GM21717 (cell line): ENCODE measurements at regions not wholly inside any gene's neighbourhood (a gene's known extent, or its start where the extent isn't known, plus 50 kb on each side); places are given as distances from the start of the nearest gene placed in this dataset.

Experiments used
- ATAC-seq: cut with Tn5 transposase; IDR thresholded peaks from one replicate; pipeline ENCODE4 v1.9.1; 2021; ENCODE audit warnings: mild to moderate bottlenecking, moderate library complexity; ENCODE audit not compliant: unreplicated experiment

DNA sequence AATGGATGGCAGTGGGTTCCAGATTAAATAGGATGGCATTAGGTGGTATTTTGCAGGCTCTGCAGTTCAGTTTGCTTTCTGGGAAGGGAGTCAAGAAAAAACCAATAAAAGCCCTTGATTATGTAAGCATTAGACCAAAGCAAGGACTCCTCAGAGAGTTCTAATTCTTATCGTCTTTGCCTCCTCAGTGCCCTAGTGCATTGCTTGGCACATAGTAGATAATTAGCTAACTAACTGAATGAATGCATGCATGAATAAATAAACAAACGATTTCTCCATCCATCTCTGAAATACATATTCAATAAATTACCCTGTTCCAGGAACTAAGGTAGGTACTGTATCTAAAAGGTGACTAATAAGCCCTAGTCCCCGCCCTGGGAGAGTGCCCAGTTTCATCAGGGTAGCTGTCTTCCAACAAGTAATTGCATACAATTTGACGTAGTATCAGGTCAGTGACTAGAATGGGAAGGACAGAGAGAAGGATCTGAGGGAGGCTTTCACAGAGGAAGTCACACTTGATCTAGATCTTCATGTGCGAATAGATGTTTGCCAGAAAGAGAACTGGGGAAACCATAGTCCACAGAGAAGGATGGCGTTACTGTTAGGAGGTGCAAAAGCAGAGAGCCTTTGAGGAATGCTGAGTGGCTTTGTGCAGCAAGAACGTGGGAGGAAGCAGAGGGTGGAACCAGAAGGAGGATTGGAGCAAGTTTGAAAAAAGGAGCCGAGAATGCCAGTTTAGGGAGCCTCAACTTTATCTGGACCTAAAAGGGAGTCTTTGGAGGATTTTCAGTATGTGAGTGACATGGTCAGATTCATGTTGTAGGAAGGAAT, 111.4 kb downstream of the TBX19 start:
- ATAC-seq = no peak

DNA sequence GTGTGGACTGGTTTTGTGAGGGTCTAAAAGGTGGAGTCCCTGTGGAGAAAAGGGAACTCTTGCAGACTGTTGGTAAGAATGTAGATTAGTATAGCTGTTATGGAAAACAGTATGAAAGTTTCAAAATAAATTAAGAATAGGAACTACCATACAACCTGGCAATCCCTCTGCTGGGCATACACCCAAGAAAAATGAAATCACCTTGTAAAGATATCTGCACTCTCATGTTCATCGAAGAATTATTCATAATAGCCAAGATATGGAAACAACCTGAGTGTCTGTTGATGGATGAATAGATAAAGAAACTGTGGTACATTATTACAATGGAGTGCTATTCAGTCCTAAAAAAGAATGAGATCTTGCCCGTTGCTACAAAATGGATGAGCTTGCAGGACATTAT, 109.6 kb downstream of the TBX19 start:
- ATAC-seq = no peak

DNA sequence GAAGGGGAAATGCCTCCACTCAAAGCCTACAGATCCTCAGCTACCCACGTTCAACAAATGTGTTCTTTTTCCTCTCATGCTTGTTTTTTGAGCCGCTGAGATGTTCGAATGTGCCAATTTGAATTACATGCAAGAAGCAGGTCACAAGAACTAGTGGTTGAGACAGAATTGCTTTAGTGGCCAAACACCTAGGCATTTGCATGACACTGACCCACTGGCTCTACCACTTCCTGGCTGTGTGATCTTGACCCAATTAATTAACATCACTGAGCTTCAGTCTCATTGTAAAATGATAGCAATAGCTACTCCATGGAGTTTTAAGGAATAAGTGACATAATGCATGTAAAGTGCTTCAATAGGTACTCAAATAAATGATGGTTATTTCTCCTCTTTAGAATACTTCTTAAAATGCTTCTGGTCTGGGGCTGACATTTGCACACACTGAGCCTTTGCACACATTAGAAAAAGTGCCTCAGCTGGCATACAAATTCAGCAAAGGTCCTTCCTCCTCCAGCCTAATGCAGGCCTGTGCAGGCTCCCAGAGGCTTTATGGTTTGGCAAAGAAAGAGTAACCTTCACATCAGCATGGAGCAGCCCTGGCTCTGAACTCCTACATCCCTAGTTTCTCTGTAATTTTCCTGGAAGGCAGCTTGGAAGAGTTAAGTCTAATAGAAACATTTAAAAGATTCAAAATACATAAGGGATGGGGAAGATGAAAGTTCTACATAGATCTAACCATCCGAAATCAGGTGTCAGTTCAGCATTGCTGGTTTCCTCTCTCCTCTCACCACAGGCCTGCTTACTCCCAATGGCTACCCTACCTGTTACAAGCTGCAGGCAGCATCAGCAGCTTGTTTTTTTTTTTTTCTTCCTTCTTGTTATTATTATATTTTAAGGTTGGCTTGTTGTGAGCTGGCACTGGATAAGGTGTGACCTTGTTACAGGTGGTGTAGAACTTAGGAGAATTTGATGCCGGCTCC, 107.4 kb downstream of the TBX19 start:
- no peak for ATAC-seq

DNA sequence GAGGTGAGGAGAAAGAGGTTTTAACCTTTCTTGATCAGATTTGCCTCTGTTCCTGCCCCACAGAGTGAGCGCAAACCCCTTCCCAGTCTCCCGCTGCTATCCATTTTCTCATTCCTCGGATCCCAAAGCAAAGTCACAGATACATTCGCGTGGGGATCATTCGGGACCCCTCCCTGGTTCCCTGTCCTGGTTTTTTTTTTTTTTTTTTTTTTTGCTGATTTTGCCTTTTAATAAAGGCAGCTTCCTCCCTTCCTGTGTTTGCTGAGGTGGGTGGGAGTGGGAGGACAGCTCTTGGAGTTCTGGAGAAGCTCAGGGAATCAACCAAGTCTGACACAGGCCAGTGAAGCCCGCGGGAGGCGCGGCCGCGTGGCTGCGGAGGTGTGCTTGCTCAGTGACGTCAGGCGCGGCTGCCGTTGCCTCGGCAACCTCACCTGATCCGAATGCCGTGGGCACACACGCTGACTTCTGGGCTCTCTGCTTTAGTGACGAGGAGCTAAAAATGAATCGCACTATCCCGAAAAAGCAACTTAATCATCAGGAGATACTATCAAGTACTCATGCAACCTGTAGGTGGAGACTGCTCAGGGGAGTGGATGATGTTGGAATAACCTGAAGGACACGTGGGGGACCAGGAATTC, 106.4 kb downstream of the TBX19 start:
- no peak for ATAC-seq

DNA sequence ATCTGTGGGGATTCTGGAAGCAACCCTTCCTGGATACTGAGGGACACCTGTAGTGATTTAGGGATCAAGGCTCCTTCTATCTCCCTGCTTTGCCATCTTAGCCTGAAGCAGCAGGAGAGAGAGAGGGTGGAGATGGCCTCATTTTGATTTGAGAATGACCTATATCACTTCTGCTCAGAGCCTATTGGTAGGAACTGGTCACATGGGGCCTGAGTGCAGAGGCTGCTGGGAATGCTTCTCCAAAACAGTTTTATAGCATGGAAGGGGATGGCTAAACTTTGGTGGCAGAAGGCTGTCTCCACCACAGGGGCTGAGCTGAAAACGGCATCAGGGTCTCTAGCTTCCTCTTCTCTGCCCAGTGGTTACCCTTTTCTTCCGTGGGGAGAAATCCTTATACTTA, 105.8 kb downstream of the TBX19 start:
- no peak for ATAC-seq

DNA sequence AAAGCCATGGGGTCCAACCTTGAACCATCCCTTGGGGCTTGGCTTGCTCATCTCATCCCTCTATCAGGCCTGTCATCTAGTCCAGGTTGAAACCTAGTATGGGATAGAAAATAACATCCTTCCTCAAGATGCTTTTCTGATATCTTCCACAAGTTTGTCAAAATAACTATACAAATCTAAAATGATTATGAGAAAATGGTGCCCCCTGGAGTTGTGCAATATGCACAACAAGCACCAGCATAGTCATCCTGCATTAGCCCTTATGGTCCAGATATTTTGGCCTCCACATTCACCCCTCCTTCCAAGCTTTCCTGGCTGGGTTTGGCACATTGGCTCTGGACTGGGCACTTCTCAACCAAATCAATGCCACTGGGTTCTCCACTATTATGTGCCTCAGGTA, 101.2 kb downstream of the TBX19 start:
- no peak for ATAC-seq

DNA sequence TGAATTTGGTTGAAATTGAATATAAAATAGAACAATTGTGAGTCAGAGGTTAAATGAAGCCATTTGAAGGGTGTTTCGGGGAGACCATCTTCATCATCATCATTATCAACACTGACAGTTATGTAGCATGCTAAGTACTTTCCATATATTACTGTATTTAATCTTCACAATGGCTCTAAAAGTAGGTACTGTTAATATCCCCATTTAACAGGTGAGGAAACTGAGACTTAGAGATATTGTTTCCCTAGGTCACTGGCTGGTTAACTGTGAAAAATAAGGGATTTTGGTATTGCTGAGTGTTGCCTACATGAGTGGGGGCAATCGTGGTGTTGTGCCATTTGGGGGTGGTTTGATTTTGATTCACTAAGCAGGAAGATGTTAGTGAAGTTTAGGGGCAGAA, 100.3 kb downstream of the TBX19 start:
- no peak for ATAC-seq

DNA sequence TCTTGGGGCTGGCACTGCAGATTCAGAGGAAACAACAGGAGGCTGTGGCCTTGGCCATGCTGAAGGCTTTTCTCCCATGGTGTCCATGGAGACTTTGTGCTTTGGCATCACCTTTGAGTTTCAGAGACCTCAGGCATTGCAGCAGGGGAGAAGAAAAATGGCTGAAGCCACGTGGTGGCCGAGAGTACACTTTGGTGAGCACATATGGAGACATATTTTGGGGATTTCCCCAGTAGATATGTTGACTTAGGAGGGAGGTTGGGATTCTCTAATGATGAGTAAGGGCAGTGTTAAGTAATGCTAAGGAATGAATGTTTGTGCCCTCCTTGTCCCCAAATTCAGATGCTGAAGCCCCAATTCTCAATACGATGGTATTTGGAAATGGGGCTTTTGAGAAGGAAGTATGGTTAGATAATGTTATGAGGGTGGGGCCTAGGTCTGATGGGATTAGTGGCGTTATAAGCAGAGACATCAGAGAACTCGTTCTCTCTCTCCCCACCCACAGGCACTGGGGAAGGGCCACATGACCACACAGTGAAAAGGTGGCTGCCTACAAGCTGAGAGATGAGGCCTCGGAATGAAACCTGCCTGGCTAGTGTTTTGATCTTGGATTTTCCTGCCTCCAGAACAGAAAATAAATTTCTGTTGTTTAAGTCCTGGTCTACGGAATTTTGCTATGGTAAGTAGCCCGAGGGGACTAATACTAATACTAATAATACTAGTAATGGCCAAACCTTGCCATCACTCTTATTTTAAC, 98.6 kb downstream of the TBX19 start:
- ATAC-seq = no peak

DNA sequence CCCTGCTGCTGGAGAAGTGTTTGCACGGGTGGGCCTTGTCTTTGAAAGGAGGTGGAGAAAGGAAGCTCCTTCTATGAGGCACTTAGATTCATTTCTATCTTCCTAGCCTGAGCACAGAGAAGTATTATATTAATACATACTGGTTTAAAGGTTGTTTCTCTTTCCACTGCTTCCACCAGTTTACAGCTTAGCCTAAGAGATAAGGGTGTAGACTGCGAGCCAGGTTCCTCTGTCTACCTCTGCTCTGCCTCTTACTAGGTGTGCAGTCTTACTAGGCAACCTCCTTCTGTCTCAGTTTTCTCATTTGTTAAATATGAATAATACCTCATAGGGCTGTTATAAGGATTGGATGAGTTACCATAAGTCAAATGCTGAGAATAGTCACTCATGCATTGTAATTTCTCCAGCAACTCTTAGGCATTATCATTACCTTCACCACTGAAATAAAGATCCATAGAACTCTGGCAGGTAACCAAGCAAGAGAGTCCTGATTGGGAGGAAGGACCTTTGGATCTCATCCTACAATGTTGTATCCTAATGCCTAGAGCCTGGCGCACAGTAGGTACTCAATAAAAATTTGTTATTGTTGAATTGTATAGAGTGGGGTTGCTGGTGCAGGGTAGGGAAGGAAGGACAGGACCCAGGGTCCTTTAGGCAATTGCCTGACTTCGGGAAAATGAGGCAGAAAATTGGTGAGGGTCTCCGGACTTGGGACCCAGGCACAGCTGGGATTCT, 95.1 kb downstream of the TBX19 start:
- no peak for ATAC-seq

DNA sequence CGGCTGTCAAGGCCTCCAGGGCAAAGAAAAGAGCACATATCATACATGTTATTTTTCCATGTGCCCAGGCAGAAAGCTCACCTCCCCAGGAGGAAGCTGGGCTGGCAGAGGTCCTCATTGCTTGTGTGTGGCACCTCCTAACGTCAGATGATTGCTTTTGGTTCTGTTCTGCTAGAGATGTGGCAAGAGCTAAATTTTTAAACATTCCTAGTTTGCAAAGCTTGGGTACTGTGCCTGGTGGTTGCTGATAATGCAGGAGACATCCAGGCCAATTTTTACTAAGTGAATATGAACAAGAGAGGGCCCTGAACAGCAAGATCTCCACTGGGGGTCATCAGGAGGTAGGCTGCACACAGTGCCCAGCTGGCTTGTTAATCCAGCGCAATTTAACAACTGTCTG, 93.9 kb downstream of the TBX19 start:
- no peak for ATAC-seq

DNA sequence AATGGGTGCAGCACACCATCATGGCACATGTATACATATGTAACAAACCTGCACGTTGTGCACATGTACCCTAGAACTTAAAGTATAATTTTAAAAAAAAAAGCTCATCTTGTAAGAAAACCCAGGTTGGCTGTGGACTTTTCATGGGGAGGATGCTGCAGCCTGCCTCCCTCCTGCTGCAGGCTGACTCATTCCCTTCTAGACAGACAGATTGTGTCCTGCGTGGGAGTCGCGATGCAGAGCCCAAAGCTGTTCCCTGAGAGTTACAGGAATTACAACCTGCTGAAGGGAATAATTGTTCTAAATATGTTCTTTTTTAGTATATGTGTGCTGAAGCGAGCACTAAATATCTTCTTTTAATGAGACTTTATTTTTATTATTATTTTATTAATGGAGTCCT, 93.2 kb downstream of the TBX19 start:
- ATAC-seq = no peak

DNA sequence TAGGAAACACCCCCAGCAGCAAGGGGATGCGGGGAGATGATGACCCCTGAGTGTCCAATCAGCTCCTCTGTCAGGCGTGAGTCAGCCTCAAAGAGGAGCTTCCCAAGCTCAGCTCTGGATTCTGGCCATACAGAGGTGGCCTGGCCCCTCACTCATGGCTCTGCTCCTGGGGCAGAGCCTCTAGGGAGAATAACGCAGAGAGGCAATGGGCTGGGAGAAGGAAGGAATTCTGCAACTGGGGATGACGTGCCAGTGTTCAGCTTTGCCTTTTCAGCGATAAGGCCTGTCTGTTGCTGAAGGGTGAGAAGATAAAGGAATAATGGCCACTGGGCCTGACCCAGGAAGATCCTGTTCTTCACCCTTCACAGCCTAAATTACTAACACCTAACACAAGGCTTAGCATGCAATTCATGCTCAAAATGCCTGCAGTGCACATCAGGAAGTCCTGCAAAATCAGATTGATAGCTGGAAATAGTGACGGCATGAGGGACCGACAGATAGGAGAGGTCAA, 92.2 kb downstream of the TBX19 start:
- ATAC-seq = no peak

DNA sequence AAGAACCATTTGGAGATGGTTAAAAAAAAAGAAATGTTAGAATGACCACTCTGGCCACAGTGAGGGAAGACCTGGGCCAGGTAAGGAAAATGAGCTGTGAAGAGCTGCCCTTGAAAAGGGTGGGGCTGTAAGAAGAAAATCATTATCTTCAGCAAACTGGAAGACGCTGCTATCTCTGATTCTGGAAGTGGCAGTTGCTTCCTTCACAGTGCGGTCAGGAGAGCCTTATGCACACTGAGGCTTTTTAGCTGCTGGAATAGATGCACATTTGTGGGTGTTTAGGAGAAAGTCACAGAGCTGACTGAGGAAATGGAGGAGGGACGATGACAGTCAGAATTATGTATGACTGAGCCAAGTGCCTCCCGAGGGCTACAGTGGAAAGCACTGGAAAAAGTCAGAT, 91.6 kb downstream of the TBX19 start:
- ATAC-seq = no peak

DNA sequence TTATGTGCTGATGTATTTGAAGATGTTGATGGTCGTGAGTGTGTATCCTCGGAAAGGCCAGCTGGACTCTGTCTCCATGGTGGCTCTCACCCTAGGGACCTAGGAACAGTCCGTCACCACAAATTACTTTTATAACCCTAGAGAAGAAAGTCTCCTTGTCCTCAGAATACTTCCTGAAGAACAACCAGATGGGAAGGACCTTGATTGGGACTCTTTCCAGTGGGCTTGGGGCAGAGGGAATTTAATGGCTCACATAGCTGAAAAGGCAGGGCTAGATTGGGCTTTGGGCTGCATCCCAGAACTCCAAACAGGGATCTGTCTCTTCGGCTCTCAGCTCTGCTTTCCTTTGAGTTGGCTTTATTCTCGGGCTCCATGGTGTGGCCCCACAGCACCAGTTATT, 90.8 kb downstream of the TBX19 start:
- ATAC-seq = no peak

DNA sequence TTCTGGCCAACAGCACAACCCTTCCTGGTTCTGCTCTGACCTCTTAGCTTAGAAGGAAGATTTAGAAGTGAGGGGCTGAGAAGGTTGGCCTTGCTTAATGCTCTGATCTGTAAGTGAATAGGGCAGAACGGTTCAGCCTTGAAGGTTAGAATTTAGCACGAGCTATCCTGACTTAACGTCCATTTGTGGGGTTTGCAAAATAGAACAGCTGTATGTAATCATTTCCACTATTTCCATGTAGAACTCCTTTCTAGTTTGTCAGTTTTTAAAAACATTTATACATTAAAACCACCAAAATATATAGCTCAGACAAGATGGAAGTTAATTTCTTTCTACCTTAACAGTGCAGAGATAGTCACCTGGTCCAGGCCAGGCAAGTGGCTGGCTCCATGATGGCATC, 89.9 kb downstream of the TBX19 start:
- no peak for ATAC-seq

DNA sequence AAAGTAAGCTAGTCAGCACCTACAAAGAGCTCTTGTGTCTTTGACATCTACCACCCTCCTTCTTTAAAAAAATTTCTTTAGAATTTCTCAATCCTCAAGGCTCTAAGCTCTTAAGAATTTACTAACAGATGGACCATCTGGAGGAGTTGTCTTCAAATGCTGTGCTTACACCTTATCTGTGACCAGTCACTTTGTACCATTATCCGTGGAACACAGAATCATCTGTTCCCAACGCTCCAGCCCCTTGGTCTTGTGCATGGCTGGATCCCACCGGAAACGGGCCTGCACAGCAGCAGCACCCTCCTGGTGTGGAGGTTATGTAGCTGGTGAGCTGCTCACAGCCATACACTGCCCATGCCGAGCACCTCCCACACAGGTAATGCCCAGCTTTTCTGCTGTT, 89.0 kb downstream of the TBX19 start:
- ATAC-seq = no peak

DNA sequence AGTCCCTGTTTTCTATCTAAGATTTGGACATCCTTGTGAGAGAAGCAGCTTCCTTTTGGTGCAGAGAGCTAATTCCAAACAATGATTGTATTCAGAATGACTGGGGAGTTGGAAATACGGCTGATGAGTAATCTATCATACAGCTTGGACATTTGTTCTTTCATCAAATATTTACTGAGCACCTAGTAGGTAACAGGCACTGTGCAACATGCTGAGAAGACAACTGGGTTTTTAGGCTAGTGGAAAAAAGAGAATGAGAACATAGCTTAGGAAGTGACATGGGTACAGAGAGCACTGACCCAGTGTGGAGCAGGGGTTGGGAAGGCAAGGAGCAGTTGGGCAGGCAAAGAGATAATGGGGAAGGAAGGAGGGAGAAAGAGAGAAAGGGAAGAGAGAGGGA, 87.5 kb downstream of the TBX19 start:
- no peak for ATAC-seq

DNA sequence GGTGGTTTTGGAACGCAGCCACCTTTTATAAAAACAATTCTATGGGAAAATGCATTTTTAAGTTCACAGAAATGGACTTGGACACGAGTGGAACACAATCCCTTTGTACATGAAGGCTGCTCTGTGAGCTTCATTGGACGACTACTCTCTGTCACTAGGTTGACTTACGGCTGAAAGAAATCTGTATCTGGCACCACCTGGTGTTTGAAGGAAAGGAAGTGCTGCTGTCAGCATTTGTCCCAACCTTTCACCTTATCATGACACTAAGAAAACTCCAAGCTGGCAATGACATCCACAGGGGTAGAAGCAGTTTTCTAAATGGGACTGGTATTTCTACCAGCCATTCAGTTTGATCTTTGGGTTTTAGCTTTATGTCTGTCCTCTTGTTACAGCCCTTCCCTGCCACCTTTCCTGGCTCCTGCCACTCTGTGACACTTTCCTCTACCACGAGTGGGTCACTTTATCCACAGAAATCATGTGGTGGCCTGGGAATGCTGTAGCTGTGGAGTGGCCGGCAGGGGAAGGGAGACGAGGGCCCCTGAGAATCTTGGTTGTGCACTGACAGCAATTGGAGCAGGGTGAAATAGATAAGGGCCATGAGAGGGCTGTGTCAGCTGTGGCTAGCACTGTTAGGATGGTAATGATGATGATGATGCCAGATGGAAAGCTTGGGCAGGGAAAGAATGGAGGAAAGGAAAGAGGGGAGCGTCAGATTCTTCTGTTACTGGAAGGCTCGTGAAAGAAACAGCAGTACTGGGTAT, 85.2 kb downstream of the TBX19 start:
- no peak for ATAC-seq
